Astrocyte of the spinal cord (primary cell): ENCODE measurements at regions not wholly inside any gene's neighbourhood (a gene's known extent, or its start where the extent isn't known, plus 50 kb on each side); places are given as distances from the start of the nearest gene placed in this dataset.

ENCODE experiments used
- DNase-seq: peaks from one replicate; pipeline ENCODE4 v3.0.0; 2011; ENCODE audit warnings: low read depth, low spot score
- H3K4me3 ChIP-seq: 2 replicates; pipeline ENCODE4 v1.5.1; 2011; ENCODE audit warnings: low read depth, mild to moderate bottlenecking, low read length, moderate library complexity
- in situ Hi-C: cut with HindIII; loops from 2 replicates; pipeline ENCODE4 v1.10.0; 2017; ENCODE audit warnings: low sequenced_read_pairs
- TF ChIP-seq, protein P1 (sequence below): IDR thresholded peaks from 2 replicates; pipeline ENCODE4 v1.5.1; 2012; ENCODE audit warnings: low read depth, mild to moderate bottlenecking, low read length, inconsistent platforms

- DNase-seq, result no peak
- in situ Hi-C loops, result no loop called here
- TF ChIP-seq, protein P1, sequence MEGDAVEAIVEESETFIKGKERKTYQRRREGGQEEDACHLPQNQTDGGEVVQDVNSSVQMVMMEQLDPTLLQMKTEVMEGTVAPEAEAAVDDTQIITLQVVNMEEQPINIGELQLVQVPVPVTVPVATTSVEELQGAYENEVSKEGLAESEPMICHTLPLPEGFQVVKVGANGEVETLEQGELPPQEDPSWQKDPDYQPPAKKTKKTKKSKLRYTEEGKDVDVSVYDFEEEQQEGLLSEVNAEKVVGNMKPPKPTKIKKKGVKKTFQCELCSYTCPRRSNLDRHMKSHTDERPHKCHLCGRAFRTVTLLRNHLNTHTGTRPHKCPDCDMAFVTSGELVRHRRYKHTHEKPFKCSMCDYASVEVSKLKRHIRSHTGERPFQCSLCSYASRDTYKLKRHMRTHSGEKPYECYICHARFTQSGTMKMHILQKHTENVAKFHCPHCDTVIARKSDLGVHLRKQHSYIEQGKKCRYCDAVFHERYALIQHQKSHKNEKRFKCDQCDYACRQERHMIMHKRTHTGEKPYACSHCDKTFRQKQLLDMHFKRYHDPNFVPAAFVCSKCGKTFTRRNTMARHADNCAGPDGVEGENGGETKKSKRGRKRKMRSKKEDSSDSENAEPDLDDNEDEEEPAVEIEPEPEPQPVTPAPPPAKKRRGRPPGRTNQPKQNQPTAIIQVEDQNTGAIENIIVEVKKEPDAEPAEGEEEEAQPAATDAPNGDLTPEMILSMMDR, result no peak
Observed at GRCh38 chr6:150729188-150729748, 129.6 kb downstream of the PLEKHG1 start.

DNA sequence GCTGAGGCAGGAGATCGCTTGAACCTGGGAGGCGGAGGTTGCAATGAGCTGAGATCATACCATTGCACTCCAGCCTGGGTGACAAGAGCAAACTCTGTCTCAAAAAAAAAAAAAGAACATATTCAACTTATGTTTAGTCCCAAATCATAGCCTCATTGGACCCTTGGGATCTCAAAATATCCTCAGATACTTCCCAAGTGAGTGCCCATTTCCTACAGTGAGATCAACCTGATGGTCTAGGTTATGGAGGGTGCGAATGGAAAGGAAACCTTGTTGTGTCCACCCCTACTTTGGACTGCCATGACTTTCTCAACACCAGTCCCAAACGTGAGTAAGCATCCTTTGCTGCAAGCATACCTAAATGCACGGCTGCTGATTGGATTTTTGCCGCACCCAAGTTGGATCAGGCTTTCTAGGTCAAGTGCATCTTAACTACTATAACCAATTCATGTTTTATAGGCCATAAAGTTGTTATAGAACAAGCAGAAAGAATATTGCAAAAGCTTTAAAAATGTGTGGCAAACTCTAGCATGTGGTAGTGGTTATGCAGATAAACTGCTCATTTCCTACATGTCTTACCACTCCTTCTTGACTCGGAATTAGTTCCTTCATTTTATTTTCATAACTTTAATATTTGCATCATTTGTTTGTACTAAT, 131.2 kb downstream of the PLEKHG1 start:
- no peak for DNase-seq
- TF ChIP-seq, protein P1, result no peak
- no peak overlapping the region for H3K4me3 ChIP-seq
- in situ Hi-C loops, result no loop called here

More at GRCh38 chr6:150729188-150729748, 129.6 kb downstream of the PLEKHG1 start:
- H3K4me3 ChIP-seq, result no peak overlapping the region

- no peak overlapping the region for H3K4me3 ChIP-seq
- TF ChIP-seq, protein P1, result no peak
- in situ Hi-C loops, result no loop called here
- DNase-seq, result no peak
Observed at GRCh38 chr6:150732765-150733539, 132.6 kb upstream of the MTHFD1L start.

DNA sequence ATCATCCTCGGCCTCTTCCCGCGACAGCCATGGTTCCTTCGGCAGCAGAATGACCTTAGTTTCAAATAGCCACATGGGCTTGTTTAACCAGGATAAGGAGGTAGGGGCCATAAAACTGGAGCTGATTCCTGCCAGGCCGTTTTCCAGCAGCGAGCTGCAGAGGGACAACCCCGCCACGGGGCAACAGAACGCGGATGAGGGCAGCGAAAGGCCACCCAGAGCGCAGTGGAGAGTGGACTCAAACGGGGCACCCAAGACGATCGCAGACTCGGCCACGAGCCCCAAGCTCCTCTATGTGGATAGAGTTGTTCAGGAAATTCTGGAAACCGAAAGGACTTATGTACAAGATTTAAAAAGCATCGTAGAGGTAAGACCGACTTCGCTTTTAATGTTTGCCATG, 131.8 kb upstream of the MTHFD1L start:
- in situ Hi-C loops, result no loop called here
- no peak for DNase-seq
- TF ChIP-seq, protein P1, result no peak
- H3K4me3 ChIP-seq, result no peak overlapping the region

DNA sequence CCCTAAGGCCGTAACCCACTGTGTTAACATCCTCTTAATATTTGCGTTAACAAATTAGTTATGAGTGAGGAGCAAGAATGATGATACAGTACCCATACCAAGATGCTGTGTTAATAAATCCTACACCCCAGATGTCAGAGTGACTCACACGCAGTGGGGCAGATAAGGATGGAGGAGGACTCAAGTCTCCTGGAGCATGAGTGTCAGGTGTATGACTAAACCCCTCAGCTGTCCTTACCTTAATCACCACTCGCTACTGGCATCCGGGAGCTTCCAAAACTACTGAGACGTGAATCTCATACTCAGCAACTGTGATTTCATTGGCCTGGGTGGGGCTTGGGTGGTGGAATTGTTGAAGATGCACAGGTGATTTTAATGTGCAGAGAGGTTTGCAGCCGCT, 131.3 kb upstream of the MTHFD1L start:
- in situ Hi-C loops, result no loop called here

DNA sequence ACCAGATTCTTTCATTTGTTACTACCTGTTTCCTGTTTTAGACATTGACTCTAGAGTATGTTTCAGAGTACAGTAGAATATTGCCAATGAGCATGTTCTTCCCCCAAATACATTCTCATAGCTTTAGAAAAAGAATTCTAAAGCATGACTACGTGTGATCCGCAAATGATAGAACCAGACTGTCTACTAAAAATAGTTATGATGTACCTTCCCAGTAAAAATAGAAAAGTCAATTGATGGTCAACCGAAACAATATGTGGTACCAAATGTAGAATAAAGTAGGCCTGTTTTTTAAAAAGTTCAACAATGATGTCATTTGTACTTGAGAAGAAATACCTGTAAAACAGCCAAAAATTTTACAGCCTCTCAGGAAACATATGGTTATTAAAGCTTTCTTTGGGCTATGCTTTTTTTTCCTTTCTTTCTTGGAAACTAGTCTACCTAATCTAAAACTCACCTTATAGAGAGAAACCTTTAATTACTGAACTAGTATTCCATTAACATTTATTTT, 130.1 kb upstream of the MTHFD1L start:
- TF ChIP-seq, protein P1, result no peak
- in situ Hi-C loops, result no loop called here
- H3K4me3 ChIP-seq, result no peak overlapping the region
- no peak for DNase-seq

More for the DNA sequence above, 131.3 kb upstream of the MTHFD1L start:
- TF ChIP-seq, protein P1, result no peak
- no peak overlapping the region for H3K4me3 ChIP-seq
- no peak for DNase-seq
